ENCODE measurements at regions not wholly inside any gene's neighbourhood (a gene's known extent, or its start where the extent isn't known, plus 50 kb on each side); places are given as distances from the start of the nearest gene placed in this dataset.

DNA sequence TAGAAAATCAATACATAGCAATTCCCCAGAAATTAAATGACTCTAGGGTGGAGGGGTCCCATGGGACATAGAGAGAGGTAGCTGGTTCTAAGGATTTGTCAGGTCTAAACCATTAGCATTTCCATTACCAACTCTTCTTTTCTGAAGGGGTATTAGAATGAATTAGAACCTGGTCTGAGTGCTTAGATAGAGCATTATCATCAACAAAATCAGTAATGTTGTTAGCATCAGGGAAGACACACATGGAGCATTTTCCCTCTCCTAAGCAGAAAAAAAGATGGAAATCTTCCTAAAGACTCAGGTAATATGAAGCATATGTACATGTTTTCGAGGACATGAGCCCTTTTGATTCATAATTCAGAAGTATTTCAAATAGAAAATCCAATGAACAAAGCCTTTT lies 984.4 kb upstream of the NCAM2 start:
- no peaks in the 10 kb centered on the region for H3K36me3 ChIP-seq
- DNase-seq (no peak), ATAC-seq (no peak)
- H3K27me3 ChIP-seq = no peaks in the 10 kb centered on the region
- no peaks in the 10 kb centered on the region for H3K4me1 ChIP-seq
- no peak overlapping the region for H3K4me3 ChIP-seq
- intact Hi-C loops (cut with DNase I) = no loop called here
- no peak overlapping the region for H3K27ac ChIP-seq
- TF ChIP-seq, protein P1, sequence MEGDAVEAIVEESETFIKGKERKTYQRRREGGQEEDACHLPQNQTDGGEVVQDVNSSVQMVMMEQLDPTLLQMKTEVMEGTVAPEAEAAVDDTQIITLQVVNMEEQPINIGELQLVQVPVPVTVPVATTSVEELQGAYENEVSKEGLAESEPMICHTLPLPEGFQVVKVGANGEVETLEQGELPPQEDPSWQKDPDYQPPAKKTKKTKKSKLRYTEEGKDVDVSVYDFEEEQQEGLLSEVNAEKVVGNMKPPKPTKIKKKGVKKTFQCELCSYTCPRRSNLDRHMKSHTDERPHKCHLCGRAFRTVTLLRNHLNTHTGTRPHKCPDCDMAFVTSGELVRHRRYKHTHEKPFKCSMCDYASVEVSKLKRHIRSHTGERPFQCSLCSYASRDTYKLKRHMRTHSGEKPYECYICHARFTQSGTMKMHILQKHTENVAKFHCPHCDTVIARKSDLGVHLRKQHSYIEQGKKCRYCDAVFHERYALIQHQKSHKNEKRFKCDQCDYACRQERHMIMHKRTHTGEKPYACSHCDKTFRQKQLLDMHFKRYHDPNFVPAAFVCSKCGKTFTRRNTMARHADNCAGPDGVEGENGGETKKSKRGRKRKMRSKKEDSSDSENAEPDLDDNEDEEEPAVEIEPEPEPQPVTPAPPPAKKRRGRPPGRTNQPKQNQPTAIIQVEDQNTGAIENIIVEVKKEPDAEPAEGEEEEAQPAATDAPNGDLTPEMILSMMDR (IDR thresholded peaks at IDR 0.05) = no peak
- H3K9me3 ChIP-seq = no peaks in the 10 kb centered on the region

DNA sequence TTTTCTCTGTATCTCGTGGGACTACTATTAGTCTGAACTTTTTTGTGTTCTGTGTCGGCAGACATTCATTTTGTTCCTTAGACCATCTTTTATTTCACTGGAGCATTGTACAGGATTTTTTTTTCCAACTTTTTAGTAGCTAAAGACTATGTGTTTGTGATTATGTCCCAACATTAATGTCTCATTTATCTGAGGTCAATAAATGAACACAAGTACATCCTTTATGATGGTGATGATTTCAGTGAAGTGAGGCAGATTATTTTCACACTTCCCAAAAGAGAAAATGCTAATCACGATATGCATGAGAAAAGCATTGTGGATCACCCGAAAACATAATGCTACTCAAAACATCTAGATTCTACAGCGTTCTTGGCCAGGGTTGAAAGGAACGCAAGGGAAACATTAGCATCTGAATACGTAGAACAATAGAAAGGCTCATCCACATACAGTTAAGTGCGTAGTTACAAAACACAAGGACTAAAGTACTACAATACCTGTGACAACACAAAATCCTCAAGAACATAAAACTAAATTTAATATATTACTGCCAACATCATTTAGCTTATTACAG lies 981.7 kb upstream of the NCAM2 start:
- Histone ChIP-seq H3K36me3 (no peaks in the 10 kb centered on the region), H3K4me3 (no peak overlapping the region), H3K27ac (no peak overlapping the region), H3K27me3 (no peaks in the 10 kb centered on the region), H3K9me3 (no peaks in the 10 kb centered on the region), H3K4me1 (no peaks in the 10 kb centered on the region)
- intact Hi-C loops (cut with DNase I) = no loop called here
- ATAC-seq = no peak
- no peak for DNase-seq
- TF ChIP-seq, protein P1 (IDR thresholded peaks at IDR 0.05) = no peak

DNA sequence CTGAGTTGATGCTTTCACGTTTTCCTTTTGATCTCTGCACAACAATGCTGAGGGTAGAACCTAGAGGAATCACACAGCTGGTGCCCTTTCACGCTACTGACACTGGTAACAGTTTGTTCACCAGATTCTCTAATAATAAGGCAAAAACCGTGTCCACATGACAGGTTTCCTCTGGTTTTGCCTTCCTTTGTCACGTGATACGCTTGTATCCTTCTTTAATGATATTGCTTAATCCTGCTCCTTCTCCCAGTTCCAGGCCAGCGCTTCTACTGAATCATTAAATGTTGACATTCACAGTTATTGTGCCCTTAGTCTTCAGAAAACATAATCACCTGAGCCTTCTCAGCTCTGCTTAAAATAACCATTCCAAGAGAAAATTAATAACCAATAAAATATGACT lies 978.2 kb upstream of the NCAM2 start:
- DNase-seq (no peak), ATAC-seq (no peak)
- Histone ChIP-seq H3K27ac (no peak overlapping the region), H3K9me3 (no peaks in the 10 kb centered on the region), H3K4me1 (no peaks in the 10 kb centered on the region), H3K4me3 (no peak overlapping the region), H3K27me3 (no peaks in the 10 kb centered on the region), H3K36me3 (no peaks in the 10 kb centered on the region)
- TF ChIP-seq, protein P1 (IDR thresholded peaks at IDR 0.05) = no peak
- intact Hi-C loops (cut with DNase I) = no loop called here

DNA sequence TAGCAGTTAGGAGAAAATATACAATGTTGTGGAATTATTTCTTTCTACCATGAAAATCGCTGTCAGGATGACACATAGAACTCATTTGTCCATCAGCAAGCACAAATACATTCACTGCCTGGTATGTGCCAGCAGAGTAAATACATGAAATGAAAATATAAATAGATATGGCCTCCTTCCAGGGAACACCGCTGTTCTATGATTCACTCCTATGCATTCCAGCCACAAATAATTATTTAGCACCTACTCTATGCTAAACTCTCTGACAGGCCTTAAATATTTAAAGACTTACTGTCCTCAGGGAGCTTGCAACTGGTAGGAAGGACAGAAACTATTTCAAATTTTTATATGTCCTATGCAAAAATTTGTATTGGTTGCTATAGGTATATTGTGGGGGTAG lies 975.0 kb upstream of the NCAM2 start:
- TF ChIP-seq, protein P1 (IDR thresholded peaks at IDR 0.05) = no peak
- no peak overlapping the region for H3K27ac ChIP-seq
- no peaks in the 10 kb centered on the region for H3K9me3 ChIP-seq
- H3K27me3 ChIP-seq = no peaks in the 10 kb centered on the region
- no peaks in the 10 kb centered on the region for H3K36me3 ChIP-seq
- no peaks in the 10 kb centered on the region for H3K4me1 ChIP-seq
- ATAC-seq = no peak
- intact Hi-C loops (cut with DNase I) = no loop called here
- DNase-seq = no peak
- H3K4me3 ChIP-seq = no peak overlapping the region

DNA sequence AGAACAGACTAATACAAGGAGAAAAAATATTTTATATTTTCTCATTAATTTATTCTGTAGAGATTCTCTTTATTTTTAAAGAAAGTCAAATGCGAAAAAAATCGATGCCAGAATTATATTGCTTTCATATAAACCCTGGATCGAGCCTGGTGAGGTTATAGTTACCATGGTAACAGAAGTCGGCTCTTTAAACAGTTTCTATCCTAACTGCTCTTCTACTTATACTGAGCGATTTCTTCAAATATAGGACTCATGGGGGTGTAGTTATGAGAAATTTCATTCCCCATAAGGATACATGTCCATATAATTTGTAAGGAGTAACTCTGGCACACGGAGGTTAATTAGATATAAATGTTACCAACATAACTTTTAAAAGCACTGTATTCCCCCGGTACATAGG lies 973.5 kb upstream of the NCAM2 start:
- H3K36me3 ChIP-seq = no peaks in the 10 kb centered on the region
- no peaks in the 10 kb centered on the region for H3K4me1 ChIP-seq
- H3K27ac ChIP-seq = no peak overlapping the region
- DNase-seq (no peak), ATAC-seq (no peak)
- no peaks in the 10 kb centered on the region for H3K9me3 ChIP-seq
- no peak overlapping the region for H3K4me3 ChIP-seq
- intact Hi-C loops (cut with DNase I) = no loop called here
- TF ChIP-seq, protein P1 (IDR thresholded peaks at IDR 0.05) = no peak
- no peaks in the 10 kb centered on the region for H3K27me3 ChIP-seq

DNA sequence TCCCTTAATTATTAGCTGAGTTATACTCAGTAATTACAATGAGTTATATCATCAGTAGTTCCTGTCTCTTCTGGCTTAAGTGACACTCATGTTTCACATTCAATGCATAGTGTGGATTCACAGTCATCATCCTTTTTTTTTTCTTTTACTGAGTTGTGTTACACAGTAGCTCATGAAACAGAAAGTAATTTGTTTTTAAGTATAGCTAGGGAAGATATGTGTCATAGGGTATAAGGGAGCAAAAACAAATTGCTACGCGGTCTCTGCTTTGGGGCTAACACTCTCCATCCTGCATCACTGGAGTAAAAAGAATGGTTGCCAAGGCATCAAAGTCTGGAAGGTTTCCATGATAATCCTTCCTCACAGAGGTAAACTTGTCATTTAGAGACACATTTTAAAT lies 971.7 kb upstream of the NCAM2 start:
- Histone ChIP-seq H3K9me3 (no peaks in the 10 kb centered on the region), H3K27ac (no peak overlapping the region), H3K4me3 (no peak overlapping the region), H3K4me1 (no peaks in the 10 kb centered on the region), H3K36me3 (no peaks in the 10 kb centered on the region), H3K27me3 (no peaks in the 10 kb centered on the region)
- ATAC-seq (no peak), DNase-seq (no peak)
- TF ChIP-seq, protein P1 (IDR thresholded peaks at IDR 0.05) = no peak
- intact Hi-C loops (cut with DNase I) = no loop called here
